Spleen (tissue), 11 donors: ENCODE measurements at regions not wholly inside any gene's neighbourhood (a gene's known extent, or its start where the extent isn't known, plus 50 kb on each side); places are given as distances from the start of the nearest gene placed in this dataset.

Experiments
- DNase-seq: peaks from one replicate; pipeline ENCODE4 v3.0.0-alpha.2; 2020
- H3K27ac ChIP-seq, 8 donors: fragments of 200-600 bp; sonication (generic) in 7 of 8; 1 replicate in 4 of 8; 2 replicates in 4 of 8; pipeline versions ENCODE4 v1.5.0 to v1.8.0; 2016 to 2021; ENCODE audit warnings: inconsistent platforms in 4 of 8, mild to moderate bottlenecking in 4 of 8, moderate library complexity in 1 of 8
- H3K27me3 ChIP-seq, 7 donors: fragments of 200-600 bp; sonication (generic) in 6 of 7; replicated peaks in 1 of 7; 1 replicate in 4 of 7; 2 replicates in 3 of 7; pipeline versions ENCODE4 v1.5.0 to v1.8.0; 2016 to 2021; ENCODE audit warnings: inconsistent platforms in 3 of 7, mild to moderate bottlenecking in 1 of 7
- H3K36me3 ChIP-seq, 6 donors: fragments of 200-600 bp; sonication (generic) in 5 of 6; 1 replicate in 4 of 6; 2 replicates in 2 of 6; pipeline versions ENCODE4 v1.5.0 to v1.8.0; 2016 to 2021; ENCODE audit warnings: inconsistent platforms in 2 of 6
- H3K4me1 ChIP-seq, 6 donors: fragments of 200-600 bp; sonication (generic) in 5 of 6; 1 replicate in 3 of 6; 2 replicates in 3 of 6; pipeline versions ENCODE4 v1.5.0 to v1.8.0; 2016 to 2021; ENCODE audit warnings: inconsistent platforms in 3 of 6
- H3K4me3 ChIP-seq, 8 donors: fragments of 200-600 bp; sonication (generic) in 7 of 8; 1 replicate in 4 of 8; 2 replicates in 4 of 8; pipeline versions ENCODE4 v1.5.0 to v1.8.0; 2016 to 2021; ENCODE audit warnings: inconsistent platforms in 4 of 8, mild to moderate bottlenecking in 4 of 8, moderate library complexity in 2 of 8
- H3K9me3 ChIP-seq, 8 donors: fragments of 200-600 bp; sonication (generic) in 7 of 8; 1 replicate in 4 of 8; 2 replicates in 4 of 8; pipeline versions ENCODE4 v1.5.0 to v1.8.0; 2016 to 2021; ENCODE audit warnings: inconsistent platforms in 4 of 8
- CTCF ChIP-seq, 11 experiments: fragments of 200-600 bp in 7 of 11; fragments of 450-650 bp in 4 of 11; sonication (generic) in 4 of 11; IDR thresholded peaks in 8 of 11; conservative IDR thresholded peaks in 3 of 11; 1 replicate in 7 of 11; 2 replicates in 4 of 11; pipeline versions ENCODE4 v1.4.0 to v1.8.0; 2016 to 2021; ENCODE audit warnings: antibody characterized with exemption in 11 of 11, inconsistent platforms in 4 of 11, mild to moderate bottlenecking in 1 of 11
- POLR2A ChIP-seq, 3 donors: fragments of 450-650 bp; IDR thresholded peaks; one replicate each; pipeline ENCODE4 v1.5.1; 2017; ENCODE audit warnings: antibody characterized with exemption in 3 of 3, mild to moderate bottlenecking in 1 of 3
- POLR2AphosphoS5 ChIP-seq, 3 donors: sonication (generic); formaldehyde crosslinking; IDR thresholded peaks; one replicate each; pipeline ENCODE4 v1.5.1; 2017; ENCODE audit warnings: antibody characterized with exemption in 3 of 3
- WGBS, 5 donors: extraction: QIAGEN DNeasy Blood & Tissue Kit in 3 of 5; methylation state at CpG; one replicate each; pipeline versions ENCODE4 v1.1.5 to v1.1.7; 2013 to 2018; 5-methylcytosine and 5-hydroxymethylcytosine counted together
- intact Hi-C: fragments of 100-400 bp; cut with DNase I; formaldehyde crosslinking; loops from one replicate; pipeline ENCODE4 v1.15.0; 2023; ENCODE audit warnings: low total_unique reads
- donor health status: healthy with polysubstance abuse.
- donor health status: DM: no; HTN: no; CAD: no; lungs with moderate emphysema.
- donor health status: DM: no; HTN: no; CAD: no.
- donor health status: Bipolar disorder and iron deficiency.
- donor health status: healthy.
- donor health status: DM: no; HTN: no; CAD: no.
- donor health status: DM: yes; HTN: yes; CAD: no.

GRCh38 chr12:18863769-18864500 lies 126.0 kb downstream of the CAPZA3 start:
- Histone ChIP-seq H3K4me1 (no peaks in the 10 kb centered on the region), H3K4me3 (no peak overlapping the region), H3K36me3 (no peaks in the 10 kb centered on the region), H3K27me3 (no peaks in the 10 kb centered on the region), H3K27ac (no peak overlapping the region), H3K9me3 (no peaks in the 10 kb centered on the region)
- DNase-seq = no peak
- WGBS, 5 donors = 74 to 86% (median 82%) methylated on average over 3 of the region's 3 CpGs
- intact Hi-C loops = no loop called here
- TF ChIP-seq POLR2AphosphoS5 (IDR thresholded peaks at IDR 0.05) (no peak), POLR2A (IDR thresholded peaks at IDR 0.05) (no peak), CTCF (IDR thresholded peaks at IDR 0.05 in 8 of 11, conservative IDR thresholded peaks at IDR 0.05 in 3 of 11) (no peak)

GRCh38 chr12:18864900-18865561 lies 127.1 kb downstream of the CAPZA3 start:
- no peak for DNase-seq
- H3K36me3 ChIP-seq = no peaks in the 10 kb centered on the region
- no peak overlapping the region for H3K4me3 ChIP-seq
- WGBS, 5 donors = 70 to 86% (median 75%) methylated on average over 5 of the region's 5 CpGs
- no peak overlapping the region for H3K27ac ChIP-seq
- H3K9me3 ChIP-seq = no peaks in the 10 kb centered on the region
- no peaks in the 10 kb centered on the region for H3K27me3 ChIP-seq
- intact Hi-C loops = no loop called here
- H3K4me1 ChIP-seq = no peaks in the 10 kb centered on the region
- TF ChIP-seq POLR2AphosphoS5 (IDR thresholded peaks at IDR 0.05) = no peak
- no peak for TF ChIP-seq POLR2A (IDR thresholded peaks at IDR 0.05)
- no peak for TF ChIP-seq CTCF (IDR thresholded peaks at IDR 0.05 in 8 of 11, conservative IDR thresholded peaks at IDR 0.05 in 3 of 11)

- 19 to 38% (median 26%) methylated on average over 2 of the region's 2 CpGs for WGBS, 5 donors
- TF ChIP-seq POLR2AphosphoS5 (IDR thresholded peaks at IDR 0.05) (no peak), CTCF (IDR thresholded peaks at IDR 0.05 in 8 of 11, conservative IDR thresholded peaks at IDR 0.05 in 3 of 11) (no peak), POLR2A (IDR thresholded peaks at IDR 0.05) (no peak)
- Histone ChIP-seq H3K4me1 (no peaks in the 10 kb centered on the region), H3K27ac (no peak overlapping the region), H3K4me3 (no peak overlapping the region), H3K9me3 (no peaks in the 10 kb centered on the region), H3K36me3 (no peaks in the 10 kb centered on the region), H3K27me3 (no peaks in the 10 kb centered on the region)
- intact Hi-C loops = no loop called here
- DNase-seq = no peak
These were observed 130.8 kb downstream of the CAPZA3 start for GRCh38 chr12:18868717-18869116.

- DNase-seq = no peak
- Histone ChIP-seq H3K4me1 (no peaks in the 10 kb centered on the region), H3K36me3 (no peaks in the 10 kb centered on the region), H3K27me3 (no peaks in the 10 kb centered on the region), H3K27ac (no peak overlapping the region), H3K9me3 (no peaks in the 10 kb centered on the region), H3K4me3 (no peak overlapping the region)
- TF ChIP-seq POLR2AphosphoS5 (IDR thresholded peaks at IDR 0.05) (no peak), POLR2A (IDR thresholded peaks at IDR 0.05) (no peak), CTCF (IDR thresholded peaks at IDR 0.05 in 8 of 11, conservative IDR thresholded peaks at IDR 0.05 in 3 of 11) (no peak)
- intact Hi-C loops = no loop called here
- WGBS, 5 donors = 40 to 80% (median 52%) methylated on average over 2 of the region's 2 CpGs
These were observed 134.9 kb downstream of the CAPZA3 start for GRCh38 chr12:18872770-18873169.
